Esophagus muscularis mucosa (tissue), 4 donors: ENCODE measurements at regions not wholly inside any gene's neighbourhood (a gene's known extent, or its start where the extent isn't known, plus 50 kb on each side); places are given as distances from the start of the nearest gene placed in this dataset.

ENCODE experiments used
- CTCF ChIP-seq, 3 experiments: fragments of 200-600 bp in 2 of 3; fragments of 450-650 bp in 1 of 3; sonication (generic) in 2 of 3; IDR thresholded peaks; one replicate each; pipeline ENCODE4 v1.5.1; 2017 to 2019; ENCODE audit warnings: antibody characterized with exemption in 3 of 3, mild to moderate bottlenecking in 2 of 3, moderate library complexity in 1 of 3
- EP300 ChIP-seq: sonication (generic); formaldehyde crosslinking; IDR thresholded peaks from one replicate; pipeline ENCODE4 v1.6.1; 2017; ENCODE audit warnings: antibody characterized with exemption
- POLR2A ChIP-seq: fragments of 450-650 bp; IDR thresholded peaks from one replicate; pipeline ENCODE4 v1.6.1; 2017; ENCODE audit warnings: antibody characterized with exemption, moderate library complexity, mild to moderate bottlenecking, low read depth
- POLR2AphosphoS5 ChIP-seq, 2 donors: sonication (generic); formaldehyde crosslinking; IDR thresholded peaks; one replicate each; pipeline ENCODE4 v1.6.1; 2017; ENCODE audit warnings: antibody characterized with exemption in 2 of 2

DNA sequence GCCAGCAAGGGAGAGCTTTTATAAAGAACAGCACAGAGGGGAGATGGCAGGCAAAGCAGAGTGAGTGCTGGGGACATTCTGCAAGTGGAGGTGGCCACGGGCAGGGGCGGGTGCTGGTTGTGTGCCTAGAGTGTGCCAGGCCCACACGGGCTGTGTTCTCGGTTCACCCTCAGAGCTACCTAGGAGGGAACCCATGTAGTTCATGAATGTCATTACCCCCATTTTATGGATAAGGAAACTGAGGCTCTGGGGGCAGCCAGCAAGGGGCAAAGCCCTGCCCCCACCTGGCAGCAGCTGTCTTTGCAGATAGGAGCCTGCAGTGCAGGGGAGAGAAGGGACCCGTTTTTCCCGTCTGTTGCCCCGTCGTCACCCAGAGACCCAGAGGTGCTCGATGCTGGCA lies 85.2 kb upstream of the NCOR2 start:
- TF ChIP-seq POLR2A (no peak), CTCF (IDR thresholded peaks at IDR 0.05) (no peak), POLR2AphosphoS5 (IDR thresholded peaks at IDR 0.05) (no peak), EP300 (no peak)
